ENCODE measurements at regions not wholly inside any gene's neighbourhood (a gene's known extent, or its start where the extent isn't known, plus 50 kb on each side); places are given as distances from the start of the nearest gene placed in this dataset.

- H3K23ac ChIP-seq (ENCODE audit: insufficient read length) = no peak overlapping the region
- WGBS, 2 experiments (ENCODE audit: extremely low coverage in 1 of 2, insufficient coverage in 1 of 2, insufficient read length in 1 of 2, insufficient replicate concordance in 2 of 2, low coverage in 1 of 2, low lambda C conversion rate in 2 of 2, missing lambda C conversion rate in 1 of 2) = 92% methylated on average over 4 of the region's 4 CpGs; no CpG with 5 or more reads in 1 of the 2 experiments
- no peak overlapping the region for H3K18ac ChIP-seq (ENCODE audit: extremely low read depth, low read length)
- H3K4me1 ChIP-seq (replicated peaks in 1 of 4; ENCODE audit: control insufficient read depth in 3 of 4, insufficient read depth in 4 of 4, low read length in 3 of 4) = no peaks in the 10 kb centered on the region
- H2BK12ac ChIP-seq (ENCODE audit: low read depth, low read length) = no peak overlapping the region
- H2BK15ac ChIP-seq (ENCODE audit: low read length) = no peak overlapping the region
- H3K4ac ChIP-seq (replicated peaks; ENCODE audit: insufficient read length, low read depth, low read length) = no peak overlapping the region
- ChIA-PET POLR2A (ENCODE audit: partially characterized antibody) (no interaction called here), CTCF (ENCODE audit: partially characterized antibody) (no interaction called here)
- no peak overlapping the region for H2BK120ac ChIP-seq (replicated peaks; ENCODE audit: low read depth, low read length)
- no peak overlapping the region for H3K56ac ChIP-seq (replicated peaks; ENCODE audit: insufficient read length, low read depth, low read length)
- no peak overlapping the region for H2BK5ac ChIP-seq (ENCODE audit: low read depth, low read length)
- H3K9ac ChIP-seq (replicated peaks in 1 of 4; ENCODE audit: extremely low read depth in 1 of 4, low read depth in 3 of 4, low read length in 3 of 4) = no peak overlapping the region
- no peak overlapping the region for H3K4me2 ChIP-seq (ENCODE audit: insufficient read depth in 1 of 2, low read depth in 2 of 2, low read length in 2 of 2)
- no peak overlapping the region for H4K5ac ChIP-seq (ENCODE audit: insufficient read length, low read depth, low read length)
- no peaks in the 10 kb centered on the region for H3K9me3 ChIP-seq (ENCODE audit: insufficient read depth in 2 of 2, low read depth in 1 of 2, low read length in 1 of 2)
- H3K23me2 ChIP-seq (ENCODE audit: low read depth, low read length) = no peaks in the 10 kb centered on the region
- H3K27me3 ChIP-seq (replicated peaks in 1 of 4; ENCODE audit: control insufficient read depth in 3 of 4, extremely low read depth in 1 of 4, insufficient read depth in 3 of 4, low read length in 3 of 4) = no peaks in the 10 kb centered on the region
- no peak overlapping the region for H4K8ac ChIP-seq (ENCODE audit: extremely low read depth, insufficient read depth, low read length)
- DNase-seq (ENCODE audit: low read depth in 1 of 2, low spot score in 2 of 2) = no peak
- H3K4me3 ChIP-seq (ENCODE audit: extremely low read depth in 1 of 4, insufficient read depth in 2 of 4, low read depth in 3 of 4, low read length in 4 of 4) = no peak overlapping the region
- no peak overlapping the region for H4K91ac ChIP-seq (replicated peaks; ENCODE audit: insufficient read length, low read length)
- no peak overlapping the region for H2AFZ ChIP-seq (ENCODE audit: low read length)
- H2AK5ac ChIP-seq (ENCODE audit: low read depth, low read length) = no peak overlapping the region
- H3K79me1 ChIP-seq (ENCODE audit: low read depth, low read length) = no peaks in the 10 kb centered on the region
- H4K20me1 ChIP-seq (replicated peaks in 1 of 2; ENCODE audit: control insufficient read depth in 1 of 2, insufficient read depth in 2 of 2, low read length in 2 of 2) = no peaks in the 10 kb centered on the region
- no peak for FAIRE-seq
- no peaks in the 10 kb centered on the region for H3K79me2 ChIP-seq (ENCODE audit: control insufficient read depth in 1 of 2, insufficient read depth in 2 of 2, low read length in 2 of 2)
- TF ChIP-seq RNF2 (IDR thresholded peaks at IDR 0.05; ENCODE audit: borderline replicate concordance, low read depth, low read length, missing control alignments, poor library complexity, severe bottlenecking) (no peak), MAFK (IDR thresholded peaks at IDR 0.05; ENCODE audit: low read depth, low read length) (no peak), POU5F1 (IDR thresholded peaks at IDR 0.05; ENCODE audit: low read depth, low read length) (no peak), CBX5 (IDR thresholded peaks at IDR 0.05; ENCODE audit: low read depth, low read length) (no peak), ATF3 (IDR thresholded peaks at IDR 0.05; ENCODE audit: insufficient read depth, low read depth, low read length) (no peak)
- no peak overlapping the region for H3K27ac ChIP-seq (ENCODE audit: low read depth, low read length)
- H3K36me3 ChIP-seq (ENCODE audit: control insufficient read depth in 2 of 4, insufficient read depth in 4 of 4, low read length in 3 of 4) = no peaks in the 10 kb centered on the region
- H3K14ac ChIP-seq (ENCODE audit: insufficient read length) = no peak overlapping the region
- no peak overlapping the region for H2BK20ac ChIP-seq (ENCODE audit: low read length)
These were observed 656.5 kb upstream of the NR2F2 start for GRCh38 chr15:95674031-95674430.

All from H1 (cell line).